ENCODE measurements at regions not wholly inside any gene's neighbourhood (a gene's known extent, or its start where the extent isn't known, plus 50 kb on each side); places are given as distances from the start of the nearest gene placed in this dataset.

- DNase-seq (ENCODE audit: low read depth) = no peak
- TF ChIP-seq CTCF (IDR thresholded peaks at IDR 0.05; ENCODE audit: insufficient read depth, low read depth, low read length) = no peak
- Histone ChIP-seq H3K4me3 (ENCODE audit: low read depth, low read length) (no peak overlapping the region), H3K36me3 (ENCODE audit: control insufficient read depth, insufficient read depth, low read length) (no peaks in the 10 kb centered on the region), H3K27me3 (ENCODE audit: control insufficient read depth, insufficient read depth, low read length) (no peaks in the 10 kb centered on the region)
- CTCF ChIA-PET = interaction anchor here (1.5 kb wide), 1 partner anchor 12 kb away, joined by 3 read pairs; no protein-coding TSS in a partner anchor
- POLR2A ChIA-PET = no interaction called here
Observed at GRCh38 chr1:30277415-30277814, 446.0 kb downstream of the MATN1 start.

GRCh38 chr1:30275926-30276764 lies 447.2 kb downstream of the MATN1 start:
- CTCF ChIA-PET = no interaction called here
- POLR2A ChIA-PET = no interaction called here
- no peak overlapping the region for H3K4me3 ChIP-seq (ENCODE audit: low read depth, low read length)
- H3K27me3 ChIP-seq (ENCODE audit: control insufficient read depth, insufficient read depth, low read length) = no peaks in the 10 kb centered on the region
- no peaks in the 10 kb centered on the region for H3K36me3 ChIP-seq (ENCODE audit: control insufficient read depth, insufficient read depth, low read length)
- DNase-seq (ENCODE audit: low read depth) = no peak
- TF ChIP-seq CTCF (IDR thresholded peaks at IDR 0.05; ENCODE audit: insufficient read depth, low read depth, low read length) = no peak

GRCh38 chr1:30274976-30275621 lies 448.3 kb downstream of the MATN1 start:
- Histone ChIP-seq H3K4me3 (ENCODE audit: low read depth, low read length) (no peak overlapping the region), H3K27me3 (ENCODE audit: control insufficient read depth, insufficient read depth, low read length) (no peaks in the 10 kb centered on the region), H3K36me3 (ENCODE audit: control insufficient read depth, insufficient read depth, low read length) (no peaks in the 10 kb centered on the region)
- DNase-seq (ENCODE audit: low read depth) = no peak
- POLR2A ChIA-PET = no interaction called here
- TF ChIP-seq CTCF (IDR thresholded peaks at IDR 0.05; ENCODE audit: insufficient read depth, low read depth, low read length) = no peak
- CTCF ChIA-PET = no interaction called here

GRCh38 chr1:30274173-30274970 lies 449.0 kb downstream of the MATN1 start:
- ChIA-PET POLR2A (no interaction called here), CTCF (interaction anchor here (0.5 kb wide), 1 partner anchor 431 kb away, joined by 3 read pairs; no protein-coding TSS in a partner anchor)

More at GRCh38 chr1:30274173-30274970, 449.0 kb downstream of the MATN1 start:
- H3K4me3 ChIP-seq (ENCODE audit: low read depth, low read length) = no peak overlapping the region
- H3K27me3 ChIP-seq (ENCODE audit: control insufficient read depth, insufficient read depth, low read length) = no peaks in the 10 kb centered on the region
- TF ChIP-seq CTCF (IDR thresholded peaks at IDR 0.05; ENCODE audit: insufficient read depth, low read depth, low read length) = no peak
- no peak for DNase-seq (ENCODE audit: low read depth)
- H3K36me3 ChIP-seq (ENCODE audit: control insufficient read depth, insufficient read depth, low read length) = no peaks in the 10 kb centered on the region

All from BJ (cell line).